Esophagus squamous epithelium (tissue), 4 donors: ENCODE measurements at regions not wholly inside any gene's neighbourhood (a gene's known extent, or its start where the extent isn't known, plus 50 kb on each side); places are given as distances from the start of the nearest gene placed in this dataset.

Source experiments
- POLR2A ChIP-seq, 4 donors: fragments of 450-650 bp; IDR thresholded peaks; one replicate each; pipeline ENCODE4 v1.6.1; 2017; ENCODE audit warnings: antibody characterized with exemption in 4 of 4, mild to moderate bottlenecking in 4 of 4, moderate library complexity in 3 of 4
- TF ChIP-seq, protein P1 (sequence below), 6 experiments: fragments of 450-650 bp in 4 of 6; fragments of 200-600 bp in 2 of 6; sonication (generic) in 2 of 6; IDR thresholded peaks; one replicate each; pipeline ENCODE4 v1.5.1; 2016 to 2019; ENCODE audit warnings: antibody characterized with exemption in 6 of 6, mild to moderate bottlenecking in 4 of 6, moderate library complexity in 4 of 6

DNA sequence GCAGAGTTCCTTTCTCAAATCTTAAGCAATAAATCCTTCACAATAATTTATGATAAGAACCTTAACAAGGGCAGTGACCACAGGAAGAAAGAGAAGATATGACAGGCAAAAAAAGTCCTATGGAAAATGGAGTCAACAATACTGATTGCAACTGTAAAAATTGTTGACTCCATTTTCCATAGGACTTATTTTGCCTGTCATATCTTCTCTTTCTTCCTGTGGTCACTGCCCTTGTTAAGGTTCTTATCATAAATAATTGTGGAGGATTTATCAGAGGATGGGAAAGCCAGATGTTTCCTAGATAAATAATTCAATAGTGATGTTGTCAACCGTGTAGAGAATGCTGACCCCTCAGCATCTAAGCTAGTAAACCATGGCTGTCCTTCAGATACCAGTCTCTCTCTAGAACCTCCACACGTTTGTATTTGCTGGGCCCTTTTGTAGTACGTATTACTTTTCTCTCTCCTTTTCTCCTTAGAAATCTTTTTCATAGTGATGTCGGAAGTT, 172.6 kb upstream of the BET1 start:
- TF ChIP-seq, protein P1, sequence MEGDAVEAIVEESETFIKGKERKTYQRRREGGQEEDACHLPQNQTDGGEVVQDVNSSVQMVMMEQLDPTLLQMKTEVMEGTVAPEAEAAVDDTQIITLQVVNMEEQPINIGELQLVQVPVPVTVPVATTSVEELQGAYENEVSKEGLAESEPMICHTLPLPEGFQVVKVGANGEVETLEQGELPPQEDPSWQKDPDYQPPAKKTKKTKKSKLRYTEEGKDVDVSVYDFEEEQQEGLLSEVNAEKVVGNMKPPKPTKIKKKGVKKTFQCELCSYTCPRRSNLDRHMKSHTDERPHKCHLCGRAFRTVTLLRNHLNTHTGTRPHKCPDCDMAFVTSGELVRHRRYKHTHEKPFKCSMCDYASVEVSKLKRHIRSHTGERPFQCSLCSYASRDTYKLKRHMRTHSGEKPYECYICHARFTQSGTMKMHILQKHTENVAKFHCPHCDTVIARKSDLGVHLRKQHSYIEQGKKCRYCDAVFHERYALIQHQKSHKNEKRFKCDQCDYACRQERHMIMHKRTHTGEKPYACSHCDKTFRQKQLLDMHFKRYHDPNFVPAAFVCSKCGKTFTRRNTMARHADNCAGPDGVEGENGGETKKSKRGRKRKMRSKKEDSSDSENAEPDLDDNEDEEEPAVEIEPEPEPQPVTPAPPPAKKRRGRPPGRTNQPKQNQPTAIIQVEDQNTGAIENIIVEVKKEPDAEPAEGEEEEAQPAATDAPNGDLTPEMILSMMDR (IDR thresholded peaks at IDR 0.05), result no peak
- TF ChIP-seq POLR2A (IDR thresholded peaks at IDR 0.05), result no peak
